Erythroblast (primary cell): ENCODE measurements at regions not wholly inside any gene's neighbourhood (a gene's known extent, or its start where the extent isn't known, plus 50 kb on each side); places are given as distances from the start of the nearest gene placed in this dataset.

Experiments
- GATA1 ChIP-seq: IDR thresholded peaks from 2 replicates; pipeline ENCODE4 v1.6.1; 2011; ENCODE audit warnings: low read depth, mild to moderate bottlenecking, control low read depth, low read length, moderate library complexity
- POLR2A ChIP-seq: IDR thresholded peaks from 2 replicates; pipeline ENCODE4 v1.6.1; 2011; ENCODE audit warnings: mild to moderate bottlenecking, low read length

- TF ChIP-seq POLR2A, result no peak
- TF ChIP-seq GATA1, result no peak
Measured at GRCh38 chr4:152243896-152244595, 291.8 kb downstream of the FBXW7 start.
